HEK293T (cell line): ENCODE measurements at regions not wholly inside any gene's neighbourhood (a gene's known extent, or its start where the extent isn't known, plus 50 kb on each side); places are given as distances from the start of the nearest gene placed in this dataset.

Experiments
- CTCF ChIA-PET: fragments of 350-600 bp; formaldehyde crosslinking; extraction: SDS; loops from one replicate; lab custom pipeline; 2021; ENCODE audit warnings: antibody characterized with exemption, inconsistent platforms; lab: Yijun Ruan, JAX
- POLR2A ChIA-PET: fragments of 350-600 bp; formaldehyde crosslinking; extraction: SDS; loops from one replicate; lab custom pipeline; 2020; ENCODE audit warnings: antibody characterized with exemption, inconsistent platforms; lab: Yijun Ruan, JAX
- DNase-seq: peaks from one replicate; pipeline ENCODE4 v3.0.0; 2012; ENCODE audit warnings: mixed read lengths; ENCODE audit errors: extremely low spot score
- ARNT ChIP-seq: fragments of 450-650 bp; IDR thresholded peaks from 2 replicates; pipeline ENCODE4 v1.6.1; 2017; ENCODE audit warnings: mild to moderate bottlenecking
- BHLHE40 ChIP-seq: fragments of 450-650 bp; IDR thresholded peaks from 2 replicates; pipeline ENCODE4 v1.6.1; 2016; ENCODE audit warnings: mild to moderate bottlenecking, moderate library complexity, borderline replicate concordance
- CTBP1 ChIP-seq: fragments of 450-650 bp; IDR thresholded peaks from 2 replicates; pipeline ENCODE4 v1.6.1; 2016; ENCODE audit warnings: borderline replicate concordance
- ELF4 ChIP-seq: fragments of 450-650 bp; IDR thresholded peaks from 2 replicates; pipeline ENCODE4 v1.6.1; 2017; ENCODE audit warnings: antibody characterized with exemption
- FOXA1 ChIP-seq: fragments of 450-650 bp; IDR thresholded peaks from 2 replicates; pipeline ENCODE4 v1.6.1; 2016; ENCODE audit warnings: mild to moderate bottlenecking
- FOXK2 ChIP-seq: fragments of 450-650 bp; IDR thresholded peaks from 2 replicates; pipeline ENCODE4 v1.6.1; 2016; ENCODE audit warnings: mild to moderate bottlenecking
- FOXM1 ChIP-seq: fragments of 450-650 bp; IDR thresholded peaks from 2 replicates; pipeline ENCODE4 v1.6.1; 2017; ENCODE audit warnings: mild to moderate bottlenecking, borderline replicate concordance
- HDGF ChIP-seq: fragments of 450-650 bp; IDR thresholded peaks from 2 replicates; pipeline ENCODE4 v1.6.1; 2017; ENCODE audit warnings: antibody characterized with exemption, borderline replicate concordance
- L3MBTL2 ChIP-seq: fragments of 450-650 bp; conservative IDR thresholded peaks from 2 replicates; pipeline ENCODE4 v1.6.1; 2016; ENCODE audit warnings: mild to moderate bottlenecking
- LEF1 ChIP-seq: fragments of 450-650 bp; IDR thresholded peaks from 2 replicates; pipeline ENCODE4 v1.6.1; 2017; ENCODE audit warnings: mild to moderate bottlenecking, borderline replicate concordance
- NFRKB ChIP-seq: fragments of 450-650 bp; IDR thresholded peaks from 2 replicates; pipeline ENCODE4 v1.6.1; 2016; ENCODE audit warnings: mild to moderate bottlenecking, moderate library complexity
- PKNOX1 ChIP-seq: fragments of 450-650 bp; IDR thresholded peaks from 2 replicates; pipeline ENCODE4 v1.6.1; 2016
- SP1 ChIP-seq: fragments of 450-650 bp; IDR thresholded peaks from 2 replicates; pipeline ENCODE4 v1.6.1; 2017
- SUZ12 ChIP-seq: fragments of 450-650 bp; IDR thresholded peaks from 2 replicates; pipeline ENCODE4 v1.6.1; 2016; ENCODE audit warnings: mild to moderate bottlenecking
- TARDBP ChIP-seq: fragments of 450-650 bp; IDR thresholded peaks from 2 replicates; pipeline ENCODE4 v1.6.1; 2016
- ZNF384 ChIP-seq: fragments of 450-650 bp; IDR thresholded peaks from 2 replicates; pipeline ENCODE4 v1.6.1; 2016

- DNase-seq: no peak
- ChIA-PET POLR2A (no interaction called here), CTCF (no interaction called here)
- TF ChIP-seq ARNT (no peak), HDGF (no peak), NFRKB (no peak), LEF1 (no peak), FOXK2 (no peak), FOXM1 (no peak), BHLHE40 (no peak), ZNF384 (no peak), SP1 (no peak), SUZ12 (no peak), L3MBTL2 (no peak), FOXA1 (no peak)
These were observed 142.0 kb upstream of the KIF2B start for GRCh38 chr17:53680745-53681144.

GRCh38 chr17:53668854-53669253 is 153.9 kb upstream of the KIF2B start:
- ChIA-PET POLR2A (no interaction called here), CTCF (no interaction called here)
- no peak for DNase-seq
- TF ChIP-seq BHLHE40: no peak
- TF ChIP-seq HDGF: no peak
- no peak for TF ChIP-seq TARDBP
- no peak for TF ChIP-seq ELF4
- TF ChIP-seq PKNOX1: no peak
- TF ChIP-seq FOXM1: no peak
- no peak for TF ChIP-seq SP1
- no peak for TF ChIP-seq ARNT
- no peak for TF ChIP-seq LEF1
- TF ChIP-seq SUZ12: no peak
- TF ChIP-seq FOXK2: no peak
- no peak for TF ChIP-seq L3MBTL2
- no peak for TF ChIP-seq ZNF384

- no peak for TF ChIP-seq ARNT
- no peak for TF ChIP-seq BHLHE40
- no peak for TF ChIP-seq PKNOX1
- no peak for TF ChIP-seq FOXK2
- no peak for TF ChIP-seq LEF1
- no peak for TF ChIP-seq CTBP1
- no peak for TF ChIP-seq SP1
- TF ChIP-seq ZNF384: no peak
- TF ChIP-seq SUZ12: no peak
- no peak for TF ChIP-seq FOXA1
- TF ChIP-seq ELF4: no peak
These were observed 160.1 kb upstream of the KIF2B start for GRCh38 chr17:53662608-53663007.

GRCh38 chr17:53659181-53659580 is 163.5 kb upstream of the KIF2B start:
- TF ChIP-seq FOXK2: no peak
- TF ChIP-seq L3MBTL2: no peak
- no peak for TF ChIP-seq PKNOX1
- TF ChIP-seq FOXA1: no peak
- TF ChIP-seq SUZ12: no peak
- TF ChIP-seq TARDBP: no peak
- TF ChIP-seq BHLHE40: no peak
- TF ChIP-seq LEF1: no peak
- TF ChIP-seq CTBP1: no peak
- TF ChIP-seq SP1: no peak
- TF ChIP-seq ZNF384: no peak
- ChIA-PET CTCF (no interaction called here), POLR2A (no interaction called here)
- DNase-seq: no peak

More at GRCh38 chr17:53662608-53663007, 160.1 kb upstream of the KIF2B start:
- POLR2A ChIA-PET: no interaction called here
- no peak for DNase-seq
- CTCF ChIA-PET: no interaction called here

GRCh38 chr17:53655591-53655990 is 167.1 kb upstream of the KIF2B start:
- DNase-seq: no peak
- TF ChIP-seq FOXK2 (no peak), HDGF (no peak), FOXM1 (no peak), ZNF384 (no peak), ARNT (no peak), CTBP1 (no peak), FOXA1 (no peak), ELF4 (no peak), NFRKB (no peak), LEF1 (no peak), SUZ12 (no peak), L3MBTL2 (no peak), TARDBP (no peak), SP1 (no peak)
- ChIA-PET POLR2A (no interaction called here), CTCF (no interaction called here)

GRCh38 chr17:53649201-53649600 is 173.5 kb upstream of the KIF2B start:
- no peak for DNase-seq
- ChIA-PET POLR2A (no interaction called here), CTCF (no interaction called here)
- TF ChIP-seq SUZ12 (no peak), PKNOX1 (no peak), FOXA1 (no peak)
